NB4 (cell line): ENCODE measurements at regions not wholly inside any gene's neighbourhood (a gene's known extent, or its start where the extent isn't known, plus 50 kb on each side); places are given as distances from the start of the nearest gene placed in this dataset.

ENCODE experiments used
- CTCF ChIP-seq: IDR thresholded peaks from one replicate; pipeline ENCODE4 v1.5.1; 2012; ENCODE audit warnings: low read depth, low read length
- MAX ChIP-seq: IDR thresholded peaks from 2 replicates; pipeline ENCODE4 v1.6.1; 2011; ENCODE audit warnings: low read depth, low read length
- MYC ChIP-seq: IDR thresholded peaks from 2 replicates; pipeline ENCODE4 v1.6.1; 2011; ENCODE audit warnings: low read depth, low read length
- POLR2A ChIP-seq: IDR thresholded peaks from 2 replicates; pipeline ENCODE4 v1.6.1; 2011; ENCODE audit warnings: mild to moderate bottlenecking; ENCODE audit not compliant: insufficient read length; ENCODE audit errors: extremely low read depth

- TF ChIP-seq CTCF (no peak), POLR2A (no peak), MYC (no peak), MAX (no peak)
These were observed 131.2 kb upstream of the KCNG1 start for GRCh38 chr20:51153867-51154707.
